Esophagus squamous epithelium (tissue), 5 donors: ENCODE measurements at regions not wholly inside any gene's neighbourhood (a gene's known extent, or its start where the extent isn't known, plus 50 kb on each side); places are given as distances from the start of the nearest gene placed in this dataset.

Experiments used
- DNase-seq: peaks from one replicate; lab custom pipeline; 2025; lab: John Stamatoyannopoulos, UW
- H3K27ac ChIP-seq, 4 donors: fragments of 200-600 bp; sonication (generic); one replicate each; pipeline ENCODE4 v1.5.1; 2016 to 2019; ENCODE audit warnings: mild to moderate bottlenecking in 1 of 4
- H3K27me3 ChIP-seq, 4 donors: fragments of 200-600 bp; sonication (generic); 1 replicate in 3 of 4; 2 replicates in 1 of 4; pipeline versions ENCODE4 v1.5.1 to v1.6.0; 2017 to 2021; ENCODE audit warnings: antibody characterized with exemption in 1 of 4
- H3K36me3 ChIP-seq, 3 donors: fragments of 200-600 bp; sonication (generic); one replicate each; pipeline ENCODE4 v1.5.1; 2016 to 2019
- H3K4me1 ChIP-seq, 3 donors: fragments of 200-600 bp; sonication (generic); one replicate each; pipeline ENCODE4 v1.5.1; 2017 to 2019
- H3K4me3 ChIP-seq, 4 donors: fragments of 200-600 bp; sonication (generic); 1 replicate in 3 of 4; 2 replicates in 1 of 4; pipeline ENCODE4 v1.5.1; 2016 to 2019; ENCODE audit warnings: mild to moderate bottlenecking in 2 of 4, moderate library complexity in 1 of 4
- H3K9me3 ChIP-seq, 3 donors: fragments of 200-600 bp; sonication (generic); one replicate each; pipeline ENCODE4 v1.5.1; 2016 to 2019
- CTCF ChIP-seq, 6 experiments: fragments of 450-650 bp in 4 of 6; fragments of 200-600 bp in 2 of 6; sonication (generic) in 2 of 6; IDR thresholded peaks; one replicate each; pipeline ENCODE4 v1.5.1; 2016 to 2019; ENCODE audit warnings: antibody characterized with exemption in 6 of 6, mild to moderate bottlenecking in 4 of 6, moderate library complexity in 4 of 6
- POLR2A ChIP-seq, 4 donors: fragments of 450-650 bp; IDR thresholded peaks; one replicate each; pipeline ENCODE4 v1.6.1; 2017; ENCODE audit warnings: antibody characterized with exemption in 4 of 4, mild to moderate bottlenecking in 4 of 4, moderate library complexity in 3 of 4
- WGBS, 2 donors: methylation state at CpG; one replicate each; pipeline ENCODE4 v1.1.5; 2018; 5-methylcytosine and 5-hydroxymethylcytosine counted together
- intact Hi-C: fragments of 100-400 bp; cut with DNase I; formaldehyde crosslinking; loops from one replicate; pipeline ENCODE4 v1.15.0; 2022
- donor health status: DM: yes; HTN: yes; CAD: no.

- TF ChIP-seq CTCF (IDR thresholded peaks at IDR 0.05) = no peak
- no peak for TF ChIP-seq POLR2A (IDR thresholded peaks at IDR 0.05)
- H3K4me3 ChIP-seq = no peak overlapping the region
Observed at GRCh38 chr5:143890487-143890886, 78.5 kb downstream of the HMHB1 start.

GRCh38 chr5:143892271-143892670 is 80.3 kb downstream of the HMHB1 start:
- WGBS, 2 donors = 45 to 64% methylated on average over 1 of the region's 1 CpG

More at GRCh38 chr5:143890487-143890886, 78.5 kb downstream of the HMHB1 start:
- Histone ChIP-seq H3K4me1 (peaks cover 0 to 54% (median 0%) of the 10 kb centered on the region in 3 donors), H3K27me3 (no peaks in the 10 kb centered on the region), H3K36me3 (no peaks in the 10 kb centered on the region), H3K27ac (peak overlapping the region in 2 of 4 donors; percentile 41 to 42), H3K9me3 (no peaks in the 10 kb centered on the region)
- intact Hi-C loops = no loop called here
- WGBS, 2 donors = 22 to 25% methylated on average over 3 of the region's 3 CpGs
- no peak for DNase-seq

GRCh38 chr5:143892908-143893307 is 80.9 kb downstream of the HMHB1 start:
- Histone ChIP-seq H3K9me3 (no peaks in the 10 kb centered on the region), H3K27me3 (no peaks in the 10 kb centered on the region), H3K4me3 (no peak overlapping the region), H3K36me3 (no peaks in the 10 kb centered on the region), H3K27ac (no peak overlapping the region), H3K4me1 (peaks cover 0 to 47% (median 0%) of the 10 kb centered on the region in 3 donors)
- WGBS, 2 donors = 64 to 78% methylated on average over 2 of the region's 2 CpGs
- DNase-seq = no peak
- TF ChIP-seq POLR2A (IDR thresholded peaks at IDR 0.05) (no peak), CTCF (IDR thresholded peaks at IDR 0.05) (no peak)
- intact Hi-C loops = no loop called here

More at GRCh38 chr5:143892271-143892670, 80.3 kb downstream of the HMHB1 start:
- TF ChIP-seq CTCF (IDR thresholded peaks at IDR 0.05) (no peak), POLR2A (IDR thresholded peaks at IDR 0.05) (no peak)
- H3K27ac ChIP-seq = no peak overlapping the region
- no peaks in the 10 kb centered on the region for H3K9me3 ChIP-seq
- intact Hi-C loops = no loop called here
- H3K4me3 ChIP-seq = no peak overlapping the region
- H3K36me3 ChIP-seq = no peaks in the 10 kb centered on the region
- no peak for DNase-seq
- peaks cover 0 to 49% (median 0%) of the 10 kb centered on the region in 3 donors for H3K4me1 ChIP-seq
- no peaks in the 10 kb centered on the region for H3K27me3 ChIP-seq

GRCh38 chr5:143893638-143894037 is 81.7 kb downstream of the HMHB1 start:
- WGBS, 2 donors = 58 to 68% methylated on average over 2 of the region's 2 CpGs
- H3K27me3 ChIP-seq = no peaks in the 10 kb centered on the region
- H3K9me3 ChIP-seq = no peaks in the 10 kb centered on the region
- TF ChIP-seq CTCF (IDR thresholded peaks at IDR 0.05) (no peak), POLR2A (IDR thresholded peaks at IDR 0.05) (no peak)
- no peak overlapping the region for H3K4me3 ChIP-seq
- DNase-seq = no peak
- H3K27ac ChIP-seq = no peak overlapping the region
- H3K4me1 ChIP-seq = peaks cover 0 to 40% (median 0%) of the 10 kb centered on the region in 3 donors
- intact Hi-C loops = no loop called here
- no peaks in the 10 kb centered on the region for H3K36me3 ChIP-seq

GRCh38 chr5:143896516-143896915 is 84.6 kb downstream of the HMHB1 start:
- 84 to 95% methylated on average over 2 of the region's 2 CpGs for whole genome bisulfite sequencing, 2 donors
- intact Hi-C loops = no loop called here

More at GRCh38 chr5:143896516-143896915, 84.6 kb downstream of the HMHB1 start:
- Histone ChIP-seq H3K27ac (peak overlapping the region in 1 of 4 donors; percentile 23), H3K4me1 (peaks cover 0 to 17% (median 0%) of the 10 kb centered on the region in 3 donors), H3K27me3 (no peaks in the 10 kb centered on the region), H3K9me3 (no peaks in the 10 kb centered on the region), H3K4me3 (no peak overlapping the region), H3K36me3 (no peaks in the 10 kb centered on the region)
- TF ChIP-seq POLR2A (IDR thresholded peaks at IDR 0.05) (no peak), CTCF (IDR thresholded peaks at IDR 0.05) (no peak)
- DNase-seq = no peak
